Spleen (tissue), 11 donors: ENCODE measurements at regions not wholly inside any gene's neighbourhood (a gene's known extent, or its start where the extent isn't known, plus 50 kb on each side); places are given as distances from the start of the nearest gene placed in this dataset.

Source experiments
- DNase-seq: peaks from one replicate; pipeline ENCODE4 v3.0.0-alpha.2; 2020
- H3K27ac ChIP-seq, 8 donors: fragments of 200-600 bp; sonication (generic) in 7 of 8; 1 replicate in 4 of 8; 2 replicates in 4 of 8; pipeline versions ENCODE4 v1.5.0 to v1.8.0; 2016 to 2021; ENCODE audit warnings: inconsistent platforms in 4 of 8, mild to moderate bottlenecking in 4 of 8, moderate library complexity in 1 of 8
- H3K27me3 ChIP-seq, 7 donors: fragments of 200-600 bp; sonication (generic) in 6 of 7; replicated peaks in 1 of 7; 1 replicate in 4 of 7; 2 replicates in 3 of 7; pipeline versions ENCODE4 v1.5.0 to v1.8.0; 2016 to 2021; ENCODE audit warnings: inconsistent platforms in 3 of 7, mild to moderate bottlenecking in 1 of 7
- H3K36me3 ChIP-seq, 6 donors: fragments of 200-600 bp; sonication (generic) in 5 of 6; 1 replicate in 4 of 6; 2 replicates in 2 of 6; pipeline versions ENCODE4 v1.5.0 to v1.8.0; 2016 to 2021; ENCODE audit warnings: inconsistent platforms in 2 of 6
- H3K4me1 ChIP-seq, 6 donors: fragments of 200-600 bp; sonication (generic) in 5 of 6; 1 replicate in 3 of 6; 2 replicates in 3 of 6; pipeline versions ENCODE4 v1.5.0 to v1.8.0; 2016 to 2021; ENCODE audit warnings: inconsistent platforms in 3 of 6
- H3K4me3 ChIP-seq, 8 donors: fragments of 200-600 bp; sonication (generic) in 7 of 8; 1 replicate in 4 of 8; 2 replicates in 4 of 8; pipeline versions ENCODE4 v1.5.0 to v1.8.0; 2016 to 2021; ENCODE audit warnings: inconsistent platforms in 4 of 8, mild to moderate bottlenecking in 4 of 8, moderate library complexity in 2 of 8
- H3K9me3 ChIP-seq, 8 donors: fragments of 200-600 bp; sonication (generic) in 7 of 8; 1 replicate in 4 of 8; 2 replicates in 4 of 8; pipeline versions ENCODE4 v1.5.0 to v1.8.0; 2016 to 2021; ENCODE audit warnings: inconsistent platforms in 4 of 8
- CTCF ChIP-seq, 11 experiments: fragments of 200-600 bp in 7 of 11; fragments of 450-650 bp in 4 of 11; sonication (generic) in 4 of 11; IDR thresholded peaks in 8 of 11; conservative IDR thresholded peaks in 3 of 11; 1 replicate in 7 of 11; 2 replicates in 4 of 11; pipeline versions ENCODE4 v1.4.0 to v1.8.0; 2016 to 2021; ENCODE audit warnings: antibody characterized with exemption in 11 of 11, inconsistent platforms in 4 of 11, mild to moderate bottlenecking in 1 of 11
- POLR2A ChIP-seq, 3 donors: fragments of 450-650 bp; IDR thresholded peaks; one replicate each; pipeline ENCODE4 v1.5.1; 2017; ENCODE audit warnings: antibody characterized with exemption in 3 of 3, mild to moderate bottlenecking in 1 of 3
- POLR2AphosphoS5 ChIP-seq, 3 donors: sonication (generic); formaldehyde crosslinking; IDR thresholded peaks; one replicate each; pipeline ENCODE4 v1.5.1; 2017; ENCODE audit warnings: antibody characterized with exemption in 3 of 3
- WGBS, 5 donors: extraction: QIAGEN DNeasy Blood & Tissue Kit in 3 of 5; methylation state at CpG; one replicate each; pipeline versions ENCODE4 v1.1.5 to v1.1.7; 2013 to 2018; 5-methylcytosine and 5-hydroxymethylcytosine counted together
- intact Hi-C: fragments of 100-400 bp; cut with DNase I; formaldehyde crosslinking; loops from one replicate; pipeline ENCODE4 v1.15.0; 2023; ENCODE audit warnings: low total_unique reads
- donor health status: healthy with polysubstance abuse.
- donor health status: DM: no; HTN: no; CAD: no; lungs with moderate emphysema.
- donor health status: DM: no; HTN: no; CAD: no.
- donor health status: Bipolar disorder and iron deficiency.
- donor health status: healthy.
- donor health status: DM: no; HTN: no; CAD: no.
- donor health status: DM: yes; HTN: yes; CAD: no.

- no peaks in the 10 kb centered on the region for H3K9me3 ChIP-seq
Observed at GRCh38 chr3:193116871-193117270, 124.2 kb upstream of the PLAAT1 start.

GRCh38 chr3:193118907-193119306, 122.1 kb upstream of the PLAAT1 start:
- Histone ChIP-seq H3K27ac (no peak overlapping the region), H3K36me3 (no peaks in the 10 kb centered on the region), H3K4me3 (no peak overlapping the region), H3K9me3 (no peaks in the 10 kb centered on the region), H3K27me3 (no peaks in the 10 kb centered on the region), H3K4me1 (no peaks in the 10 kb centered on the region)
- intact Hi-C loops = no loop called here
- DNase-seq = no peak
- TF ChIP-seq CTCF (IDR thresholded peaks at IDR 0.05 in 8 of 11, conservative IDR thresholded peaks at IDR 0.05 in 3 of 11) = no peak
- no peak for TF ChIP-seq POLR2A (IDR thresholded peaks at IDR 0.05)
- TF ChIP-seq POLR2AphosphoS5 (IDR thresholded peaks at IDR 0.05) = no peak
- WGBS, 5 donors = 81 to 94% (median 90%) methylated on average over 1 of the region's 1 CpG

More at GRCh38 chr3:193116871-193117270, 124.2 kb upstream of the PLAAT1 start:
- no peak overlapping the region for H3K4me3 ChIP-seq
- TF ChIP-seq CTCF (IDR thresholded peaks at IDR 0.05 in 8 of 11, conservative IDR thresholded peaks at IDR 0.05 in 3 of 11) (no peak), POLR2AphosphoS5 (IDR thresholded peaks at IDR 0.05) (no peak), POLR2A (IDR thresholded peaks at IDR 0.05) (no peak)
- no peak overlapping the region for H3K27ac ChIP-seq
- no peak for DNase-seq
- intact Hi-C loops = no loop called here
- 72 to 93% (median 80%) methylated on average over 2 of the region's 2 CpGs for WGBS, 5 donors
- no peaks in the 10 kb centered on the region for H3K27me3 ChIP-seq
- no peaks in the 10 kb centered on the region for H3K36me3 ChIP-seq
- H3K4me1 ChIP-seq = no peaks in the 10 kb centered on the region

GRCh38 chr3:193119926-193120325, 121.1 kb upstream of the PLAAT1 start:
- H3K4me3 ChIP-seq = no peak overlapping the region
- WGBS, 5 donors = 87 to 94% (median 90%) methylated on average over 3 of the region's 3 CpGs
- DNase-seq = no peak
- H3K4me1 ChIP-seq = no peaks in the 10 kb centered on the region
- TF ChIP-seq POLR2AphosphoS5 (IDR thresholded peaks at IDR 0.05) (no peak), POLR2A (IDR thresholded peaks at IDR 0.05) (no peak), CTCF (IDR thresholded peaks at IDR 0.05 in 8 of 11, conservative IDR thresholded peaks at IDR 0.05 in 3 of 11) (no peak)
- H3K27me3 ChIP-seq = no peaks in the 10 kb centered on the region
- no peaks in the 10 kb centered on the region for H3K9me3 ChIP-seq
- no peaks in the 10 kb centered on the region for H3K36me3 ChIP-seq
- intact Hi-C loops = no loop called here
- H3K27ac ChIP-seq = no peak overlapping the region

- TF ChIP-seq POLR2A (IDR thresholded peaks at IDR 0.05) = no peak
- TF ChIP-seq POLR2AphosphoS5 (IDR thresholded peaks at IDR 0.05) = no peak
- no peak for TF ChIP-seq CTCF (IDR thresholded peaks at IDR 0.05 in 8 of 11, conservative IDR thresholded peaks at IDR 0.05 in 3 of 11)
- H3K9me3 ChIP-seq = no peaks in the 10 kb centered on the region
- H3K36me3 ChIP-seq = no peaks in the 10 kb centered on the region
- no peaks in the 10 kb centered on the region for H3K4me1 ChIP-seq
- H3K27me3 ChIP-seq = peaks cover 0 to 2% (median 0%) of the 10 kb centered on the region in 7 donors
- WGBS, 5 donors = 73 to 82% (median 78%) methylated on average over 9 of the region's 9 CpGs
- no peak overlapping the region for H3K27ac ChIP-seq
- no peak overlapping the region for H3K4me3 ChIP-seq
- no peak for DNase-seq
- intact Hi-C loops = no loop called here
Observed at GRCh38 chr3:193124861-193125260, 116.2 kb upstream of the PLAAT1 start.
